ENCODE measurements at regions not wholly inside any gene's neighbourhood (a gene's known extent, or its start where the extent isn't known, plus 50 kb on each side); places are given as distances from the start of the nearest gene placed in this dataset.

DNA sequence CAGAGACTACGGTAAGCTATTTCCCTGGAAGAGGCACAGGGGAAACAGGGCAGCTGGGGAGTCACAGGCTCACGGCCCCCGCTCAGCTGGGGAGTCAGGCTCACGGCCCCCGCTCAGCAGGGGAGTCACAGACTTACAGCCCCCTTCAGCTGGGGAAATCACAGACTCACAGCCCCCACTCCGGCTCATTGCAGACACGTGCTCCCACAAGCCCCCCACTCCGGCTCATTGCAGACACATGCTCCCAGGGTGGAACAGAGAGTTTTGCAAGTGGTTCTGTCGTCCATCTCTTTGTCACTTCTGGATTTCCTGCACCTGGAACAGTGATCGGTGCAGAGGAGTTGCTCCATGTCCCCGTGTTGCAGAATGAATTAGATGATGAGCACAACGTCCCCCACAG, 405.5 kb downstream of the CDH26 start:
- H3K9ac ChIP-seq (ENCODE audit: insufficient read depth in 1 of 2, low read length in 2 of 2): no peak overlapping the region
- no peaks in the 10 kb centered on the region for H3K9me3 ChIP-seq (ENCODE audit: control insufficient read depth in 4 of 4, insufficient read depth in 3 of 4, low read length in 3 of 4)
- 85 to 88% methylated on average over 12 of the region's 12 CpGs for whole genome bisulfite sequencing, 2 donors
- H3K27me3 ChIP-seq (ENCODE audit: control insufficient read depth in 3 of 3, insufficient read depth in 3 of 3, low read length in 2 of 3): no peaks in the 10 kb centered on the region
- no peak overlapping the region for H3K27ac ChIP-seq (ENCODE audit: low read depth in 1 of 2, low read length in 1 of 2)
- no peak overlapping the region for H3K4me3 ChIP-seq
- peaks cover 0 to 9% (median 0%) of the 10 kb centered on the region in 5 donors for H3K4me1 ChIP-seq (ENCODE audit: control insufficient read depth in 5 of 5, insufficient read depth in 5 of 5, low read length in 5 of 5)
- no peaks in the 10 kb centered on the region for H3K36me3 ChIP-seq (ENCODE audit: control insufficient read depth in 4 of 4, insufficient read depth in 4 of 4, low read length in 4 of 4)
- ATAC-seq (ENCODE audit: insufficient read depth, low FRiP score): no peak
- TF ChIP-seq, protein P1, sequence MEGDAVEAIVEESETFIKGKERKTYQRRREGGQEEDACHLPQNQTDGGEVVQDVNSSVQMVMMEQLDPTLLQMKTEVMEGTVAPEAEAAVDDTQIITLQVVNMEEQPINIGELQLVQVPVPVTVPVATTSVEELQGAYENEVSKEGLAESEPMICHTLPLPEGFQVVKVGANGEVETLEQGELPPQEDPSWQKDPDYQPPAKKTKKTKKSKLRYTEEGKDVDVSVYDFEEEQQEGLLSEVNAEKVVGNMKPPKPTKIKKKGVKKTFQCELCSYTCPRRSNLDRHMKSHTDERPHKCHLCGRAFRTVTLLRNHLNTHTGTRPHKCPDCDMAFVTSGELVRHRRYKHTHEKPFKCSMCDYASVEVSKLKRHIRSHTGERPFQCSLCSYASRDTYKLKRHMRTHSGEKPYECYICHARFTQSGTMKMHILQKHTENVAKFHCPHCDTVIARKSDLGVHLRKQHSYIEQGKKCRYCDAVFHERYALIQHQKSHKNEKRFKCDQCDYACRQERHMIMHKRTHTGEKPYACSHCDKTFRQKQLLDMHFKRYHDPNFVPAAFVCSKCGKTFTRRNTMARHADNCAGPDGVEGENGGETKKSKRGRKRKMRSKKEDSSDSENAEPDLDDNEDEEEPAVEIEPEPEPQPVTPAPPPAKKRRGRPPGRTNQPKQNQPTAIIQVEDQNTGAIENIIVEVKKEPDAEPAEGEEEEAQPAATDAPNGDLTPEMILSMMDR (IDR thresholded peaks at IDR 0.05; ENCODE audit: control extremely low read depth, extremely low read depth): no peak
- DNase-seq: no peak

DNA sequence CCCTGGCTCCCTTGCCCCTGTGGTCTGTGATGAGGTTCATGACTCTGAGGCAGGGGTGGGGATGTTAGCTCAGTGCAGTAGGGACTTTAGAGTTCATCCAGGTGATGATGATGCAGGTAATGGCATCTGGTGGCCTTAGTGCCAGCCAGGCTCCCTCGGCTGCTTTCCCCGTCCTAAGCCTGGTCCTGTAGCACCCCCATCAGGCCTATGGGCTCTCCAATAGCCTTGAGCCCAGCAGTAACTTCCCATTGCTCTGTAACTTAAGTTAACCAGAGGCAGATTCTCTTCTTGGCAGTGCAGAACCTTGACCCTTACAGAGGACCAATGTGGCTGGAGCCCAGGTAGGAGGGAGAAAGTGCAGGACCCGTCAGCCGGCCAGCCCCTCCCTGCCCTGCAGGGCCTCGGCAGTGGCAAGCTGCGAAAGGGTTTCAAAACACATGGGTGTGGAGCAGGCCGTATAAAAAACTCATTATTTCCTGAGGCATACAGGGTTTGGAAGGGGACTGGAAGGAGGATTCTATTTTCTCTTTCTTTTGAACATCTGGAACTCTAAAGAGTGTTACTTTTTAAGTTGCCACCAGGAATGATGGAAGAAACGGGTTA, 406.9 kb downstream of the CDH26 start:
- DNase-seq (no peak), ATAC-seq (ENCODE audit: insufficient read depth, low FRiP score) (no peak)
- Histone ChIP-seq H3K27me3 (ENCODE audit: control insufficient read depth in 3 of 3, insufficient read depth in 3 of 3, low read length in 2 of 3) (no peaks in the 10 kb centered on the region), H3K4me1 (ENCODE audit: control insufficient read depth in 5 of 5, insufficient read depth in 5 of 5, low read length in 5 of 5) (peaks cover 0 to 9% (median 0%) of the 10 kb centered on the region in 5 donors), H3K9ac (ENCODE audit: insufficient read depth in 1 of 2, low read length in 2 of 2) (no peak overlapping the region), H3K9me3 (ENCODE audit: control insufficient read depth in 4 of 4, insufficient read depth in 3 of 4, low read length in 3 of 4) (no peaks in the 10 kb centered on the region), H3K4me3 (no peak overlapping the region), H3K27ac (ENCODE audit: low read depth in 1 of 2, low read length in 1 of 2) (no peak overlapping the region), H3K36me3 (ENCODE audit: control insufficient read depth in 4 of 4, insufficient read depth in 4 of 4, low read length in 4 of 4) (no peaks in the 10 kb centered on the region)
- TF ChIP-seq, protein P1 (IDR thresholded peaks at IDR 0.05; ENCODE audit: control extremely low read depth, extremely low read depth): no peak
- WGBS, 2 donors: 71 to 83% methylated on average over 8 of the region's 8 CpGs

DNA sequence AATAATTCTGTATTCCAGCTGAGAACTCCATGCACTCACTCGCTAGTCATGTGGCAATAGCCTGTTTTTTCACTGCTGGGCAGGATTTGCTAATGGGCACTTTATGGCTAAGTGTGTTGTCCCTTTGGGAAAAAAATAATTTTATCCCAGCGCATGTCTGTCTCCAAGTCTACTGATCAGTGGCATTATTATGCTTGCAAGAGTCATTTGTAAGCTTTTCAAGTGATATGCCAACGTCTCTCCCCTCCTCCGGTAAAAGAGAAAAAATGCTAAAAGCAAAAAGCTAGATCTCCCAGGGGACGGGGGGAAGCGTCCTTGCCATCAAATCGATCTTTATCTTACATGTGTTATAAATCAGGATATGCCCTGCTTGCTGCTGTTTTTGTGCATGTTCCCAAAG, 407.7 kb downstream of the CDH26 start:
- Histone ChIP-seq H3K36me3 (ENCODE audit: control insufficient read depth in 4 of 4, insufficient read depth in 4 of 4, low read length in 4 of 4) (no peaks in the 10 kb centered on the region), H3K9ac (ENCODE audit: insufficient read depth in 1 of 2, low read length in 2 of 2) (no peak overlapping the region), H3K27me3 (ENCODE audit: control insufficient read depth in 3 of 3, insufficient read depth in 3 of 3, low read length in 2 of 3) (no peaks in the 10 kb centered on the region), H3K4me1 (ENCODE audit: control insufficient read depth in 5 of 5, insufficient read depth in 5 of 5, low read length in 5 of 5) (peaks cover 0 to 9% (median 0%) of the 10 kb centered on the region in 5 donors), H3K4me3 (no peak overlapping the region), H3K9me3 (ENCODE audit: control insufficient read depth in 4 of 4, insufficient read depth in 3 of 4, low read length in 3 of 4) (no peaks in the 10 kb centered on the region), H3K27ac (ENCODE audit: low read depth in 1 of 2, low read length in 1 of 2) (no peak overlapping the region)
- TF ChIP-seq, protein P1 (IDR thresholded peaks at IDR 0.05; ENCODE audit: control extremely low read depth, extremely low read depth): no peak
- no peak for ATAC-seq (ENCODE audit: insufficient read depth, low FRiP score)
- DNase-seq: peak in 1 of 3 donors; percentile 16
- 69 to 73% methylated on average over 7 of the region's 7 CpGs for WGBS, 2 donors

DNA sequence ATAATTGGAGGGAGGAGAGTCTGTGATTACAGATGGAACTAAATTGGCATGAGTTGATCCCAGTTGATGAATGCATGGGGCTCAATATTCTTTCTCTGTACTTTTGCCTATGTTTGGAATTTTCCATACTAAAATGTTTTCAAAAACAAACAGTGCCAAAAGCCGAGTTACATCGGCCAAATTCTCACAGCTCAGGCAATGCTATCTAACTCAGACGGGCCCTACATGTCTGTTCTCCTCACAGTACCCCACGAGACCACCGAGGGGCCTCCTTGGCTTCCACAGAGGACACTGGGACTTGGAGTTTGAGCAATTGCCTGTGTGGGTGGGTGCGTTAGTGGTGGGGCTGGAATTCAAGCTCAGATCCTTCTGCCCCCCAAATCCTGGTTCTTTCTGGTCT, 413.2 kb downstream of the CDH26 start:
- Histone ChIP-seq H3K4me1 (ENCODE audit: control insufficient read depth in 5 of 5, insufficient read depth in 5 of 5, low read length in 5 of 5) (peaks cover 0 to 18% (median 9%) of the 10 kb centered on the region in 5 donors), H3K4me3 (no peak overlapping the region), H3K9me3 (ENCODE audit: control insufficient read depth in 4 of 4, insufficient read depth in 3 of 4, low read length in 3 of 4) (no peaks in the 10 kb centered on the region), H3K36me3 (ENCODE audit: control insufficient read depth in 4 of 4, insufficient read depth in 4 of 4, low read length in 4 of 4) (no peaks in the 10 kb centered on the region), H3K9ac (ENCODE audit: insufficient read depth in 1 of 2, low read length in 2 of 2) (no peak overlapping the region), H3K27me3 (ENCODE audit: control insufficient read depth in 3 of 3, insufficient read depth in 3 of 3, low read length in 2 of 3) (no peaks in the 10 kb centered on the region), H3K27ac (ENCODE audit: low read depth in 1 of 2, low read length in 1 of 2) (no peak overlapping the region)
- TF ChIP-seq, protein P1 (IDR thresholded peaks at IDR 0.05; ENCODE audit: control extremely low read depth, extremely low read depth): no peak
- peak; percentile 24 to 61 (median 57) for DNase-seq
- WGBS, 2 donors: 70 to 74% methylated on average over 6 of the region's 6 CpGs
- ATAC-seq (ENCODE audit: insufficient read depth, low FRiP score): no peak

Data from lung (tissue), 11 donors.